Keratinocyte (primary cell): ENCODE measurements at regions not wholly inside any gene's neighbourhood (a gene's known extent, or its start where the extent isn't known, plus 50 kb on each side); places are given as distances from the start of the nearest gene placed in this dataset.

ENCODE experiments used
- CTCF ChIP-seq, 3 experiments: IDR thresholded peaks in 1 of 3; conservative IDR thresholded peaks in 1 of 3; optimal IDR thresholded peaks in 1 of 3; 2 replicates in 2 of 3; 3 replicates in 1 of 3; pipeline versions ENCODE3 to v1.5.1; 2011; ENCODE audit warnings: low read length in 3 of 3, mild to moderate bottlenecking in 3 of 3, moderate library complexity in 2 of 3, control low read depth in 1 of 3, inconsistent platforms in 1 of 3; ENCODE audit not compliant: insufficient read depth in 2 of 3; ENCODE audit errors: extremely low read depth in 1 of 3
- EZH2 ChIP-seq: IDR thresholded peaks from one replicate; pipeline ENCODE4 v1.6.1; 2012; ENCODE audit warnings: inconsistent platforms, mild to moderate bottlenecking, low read length, moderate library complexity

GRCh38 chr21:41090981-41091380 is 77.0 kb upstream of the BACE2 start:
- TF ChIP-seq CTCF (optimal IDR thresholded peaks at IDR 0.05 in 1 of 3, IDR thresholded peaks at IDR 0.05 in 1 of 3, conservative IDR thresholded peaks at IDR 0.05 in 1 of 3; ENCODE audit: extremely low read depth in 1 of 3, insufficient read depth in 2 of 3, low read length in 3 of 3) (no peak), EZH2 (no peak)
